ENCODE measurements at regions not wholly inside any gene's neighbourhood (a gene's known extent, or its start where the extent isn't known, plus 50 kb on each side); places are given as distances from the start of the nearest gene placed in this dataset.

DNA sequence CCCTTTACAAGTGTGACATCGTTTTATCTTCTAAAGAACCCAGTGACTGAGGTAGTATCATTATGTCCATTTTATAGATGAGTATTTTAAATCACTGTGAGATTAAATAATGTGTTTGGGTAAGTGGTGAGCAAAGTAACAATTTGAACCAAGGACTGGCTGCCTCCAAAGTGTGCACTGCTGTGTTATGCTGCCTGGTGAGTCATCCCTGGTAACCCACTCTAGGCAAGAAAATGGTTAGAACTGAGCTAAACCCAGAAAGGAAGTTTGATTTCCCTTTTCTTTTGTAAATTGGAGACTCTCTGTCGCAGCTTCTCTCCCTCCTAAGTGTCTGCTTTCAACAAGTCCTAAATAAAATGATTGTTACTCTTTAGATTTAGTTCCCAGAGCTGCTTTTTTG is 342.8 kb upstream of the KAZN start:
- TF ChIP-seq POLR2A (IDR thresholded peaks at IDR 0.05; ENCODE audit: low read depth) (no peak), POLR2AphosphoS5 (IDR thresholded peaks at IDR 0.05) (no peak)
- TF ChIP-seq, protein P1, sequence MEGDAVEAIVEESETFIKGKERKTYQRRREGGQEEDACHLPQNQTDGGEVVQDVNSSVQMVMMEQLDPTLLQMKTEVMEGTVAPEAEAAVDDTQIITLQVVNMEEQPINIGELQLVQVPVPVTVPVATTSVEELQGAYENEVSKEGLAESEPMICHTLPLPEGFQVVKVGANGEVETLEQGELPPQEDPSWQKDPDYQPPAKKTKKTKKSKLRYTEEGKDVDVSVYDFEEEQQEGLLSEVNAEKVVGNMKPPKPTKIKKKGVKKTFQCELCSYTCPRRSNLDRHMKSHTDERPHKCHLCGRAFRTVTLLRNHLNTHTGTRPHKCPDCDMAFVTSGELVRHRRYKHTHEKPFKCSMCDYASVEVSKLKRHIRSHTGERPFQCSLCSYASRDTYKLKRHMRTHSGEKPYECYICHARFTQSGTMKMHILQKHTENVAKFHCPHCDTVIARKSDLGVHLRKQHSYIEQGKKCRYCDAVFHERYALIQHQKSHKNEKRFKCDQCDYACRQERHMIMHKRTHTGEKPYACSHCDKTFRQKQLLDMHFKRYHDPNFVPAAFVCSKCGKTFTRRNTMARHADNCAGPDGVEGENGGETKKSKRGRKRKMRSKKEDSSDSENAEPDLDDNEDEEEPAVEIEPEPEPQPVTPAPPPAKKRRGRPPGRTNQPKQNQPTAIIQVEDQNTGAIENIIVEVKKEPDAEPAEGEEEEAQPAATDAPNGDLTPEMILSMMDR (IDR thresholded peaks at IDR 0.05): no peak
